Endothelial cell of umbilical vein (primary cell): ENCODE measurements at regions not wholly inside any gene's neighbourhood (a gene's known extent, or its start where the extent isn't known, plus 50 kb on each side); places are given as distances from the start of the nearest gene placed in this dataset.

ENCODE experiments used
- BruUV-seq: library from RNA; stranded (reverse); fragments of 400-500 nt; replicated peaks from 2 replicates; lab custom pipeline; 2021; lab: Mats Ljungman, UMichigan
- CTCF ChIA-PET: fragments of 300-600, 350-600 bp; sonication (Branson Sonifier 250); formaldehyde crosslinking; loops from one replicate; lab custom pipeline; 2021; ENCODE audit warnings: antibody characterized with exemption, inconsistent platforms; lab: Charles Lee
- POLR2A ChIA-PET: fragments of 300-600, 350-600 bp; sonication (Branson Sonifier 250); formaldehyde crosslinking; loops from one replicate; lab custom pipeline; 2021; ENCODE audit warnings: antibody characterized with exemption, inconsistent platforms; lab: Charles Lee
- DNase-seq: peaks from one replicate; pipeline ENCODE4 v3.0.0-alpha.2; 2011; ENCODE audit warnings: low read depth, low spot score
- FAIRE-seq: peaks from 2 replicates; lab custom pipeline; 2011; peaks lifted over from hg19 to GRCh38; lab: Jason Lieb, UNC
- H2AFZ ChIP-seq: 2 replicates; pipeline ENCODE4 v1.6.0; 2012; ENCODE audit warnings: low read depth, low read length, control low read depth, inconsistent platforms
- H3K27ac ChIP-seq: 2 replicates; pipeline ENCODE4 v1.5.1; 2011; ENCODE audit warnings: low read depth, mild to moderate bottlenecking, control low read depth, low read length, moderate library complexity; ENCODE audit not compliant: insufficient read depth
- H3K27me3 ChIP-seq, 2 experiments: 2 replicates each; pipeline versions ENCODE4 v1.6.0 to v1.6.1; 2011; ENCODE audit warnings: low read length in 2 of 2, mixed read lengths in 1 of 2; ENCODE audit not compliant: control insufficient read depth in 2 of 2, insufficient read depth in 2 of 2
- H3K36me3 ChIP-seq, 2 experiments: 2 replicates in 1 of 2; 3 replicates in 1 of 2; pipeline ENCODE4 v1.5.1; 2011; ENCODE audit warnings: low read length in 2 of 2, mild to moderate bottlenecking in 1 of 2, moderate library complexity in 1 of 2; ENCODE audit not compliant: control insufficient read depth in 2 of 2, insufficient read depth in 2 of 2; ENCODE audit errors: extremely low read depth in 1 of 2
- H3K4me1 ChIP-seq: 3 replicates; pipeline ENCODE4 v1.5.1; 2011; ENCODE audit warnings: mild to moderate bottlenecking, low read length; ENCODE audit not compliant: control insufficient read depth, insufficient read depth; ENCODE audit errors: extremely low read depth
- H3K4me2 ChIP-seq: 2 replicates; pipeline ENCODE4 v1.6.1; 2011; ENCODE audit warnings: low read length, control low read depth, mixed read lengths; ENCODE audit not compliant: insufficient read depth
- H3K4me3 ChIP-seq, 3 experiments: fragments of 200-600 bp in 1 of 3; sonication (generic), shearing (Covaris generic) in 1 of 3; replicated peaks in 1 of 3; 2 replicates each; pipeline ENCODE4 v1.5.1; 2011 to 2016; ENCODE audit warnings: control low read depth in 3 of 3, low read length in 3 of 3, mild to moderate bottlenecking in 2 of 3, inconsistent platforms in 1 of 3, low read depth in 1 of 3, moderate library complexity in 1 of 3; ENCODE audit not compliant: insufficient read depth in 1 of 3
- H3K79me2 ChIP-seq: 2 replicates; pipeline ENCODE4 v1.6.0; 2012; ENCODE audit warnings: low read length, inconsistent platforms; ENCODE audit not compliant: control insufficient read depth, insufficient read depth
- H3K9ac ChIP-seq: replicated peaks from 2 replicates; pipeline ENCODE3; 2011; ENCODE audit warnings: low read length, control low read depth; ENCODE audit not compliant: insufficient read depth; ENCODE audit errors: extremely low read depth
- H3K9me1 ChIP-seq: replicated peaks from 3 replicates; pipeline ENCODE4 v1.6.0; 2011; ENCODE audit warnings: mild to moderate bottlenecking, low read length; ENCODE audit not compliant: control insufficient read depth, insufficient read depth; ENCODE audit errors: extremely low read depth
- H3K9me3 ChIP-seq: replicated peaks from 2 replicates; pipeline ENCODE4 v1.5.1; 2012; ENCODE audit warnings: low read length, inconsistent platforms; ENCODE audit not compliant: control insufficient read depth, insufficient read depth
- H4K20me1 ChIP-seq: replicated peaks from 2 replicates; pipeline ENCODE3; 2011; ENCODE audit warnings: mild to moderate bottlenecking, low read length; ENCODE audit not compliant: control insufficient read depth, insufficient read depth; ENCODE audit errors: extremely low read depth
- EZH2 ChIP-seq: IDR thresholded peaks from 2 replicates; pipeline ENCODE4 v1.6.1; 2012; ENCODE audit warnings: borderline replicate concordance, low read depth, mild to moderate bottlenecking, moderate library complexity, low read length, inconsistent platforms; ENCODE audit not compliant: severe bottlenecking
- FOS ChIP-seq: IDR thresholded peaks from 2 replicates; pipeline ENCODE4 v1.6.1; 2011; ENCODE audit warnings: mild to moderate bottlenecking, low read length, moderate library complexity, borderline replicate concordance; ENCODE audit not compliant: insufficient read depth
- GATA2 ChIP-seq: IDR thresholded peaks from 2 replicates; pipeline ENCODE4 v1.7.0; 2011; ENCODE audit warnings: low read depth, mild to moderate bottlenecking, moderate library complexity, mixed read lengths, low read length; ENCODE audit not compliant: insufficient read length, insufficient read depth
- JUN ChIP-seq: IDR thresholded peaks from 2 replicates; pipeline ENCODE4 v1.6.1; 2011; ENCODE audit warnings: borderline replicate concordance, low read depth; ENCODE audit not compliant: insufficient read length, insufficient read depth
- MYC ChIP-seq: IDR thresholded peaks from one replicate; pipeline ENCODE4 v1.6.1; 2011; ENCODE audit warnings: mild to moderate bottlenecking, low read depth, low read length
- POLR2A ChIP-seq: IDR thresholded peaks from 2 replicates; pipeline ENCODE4 v1.6.1; 2012; ENCODE audit warnings: low read depth, mild to moderate bottlenecking, control low read depth, low read length
- POLR2AphosphoS5 ChIP-seq: IDR thresholded peaks from 2 replicates; pipeline ENCODE4 v1.6.1; 2012; ENCODE audit warnings: low read depth, mild to moderate bottlenecking, control low read depth, low read length, moderate library complexity; ENCODE audit not compliant: insufficient read depth
- dilution Hi-C: fragments of 300-500 bp; cut with MboI; formaldehyde crosslinking; loops from one replicate; pipeline ENCODE4 v1.15.0; 2019; ENCODE audit warnings: low sequenced_read_pairs; ENCODE audit not compliant: extremely low pct_ligation_motif_present
- intact Hi-C: fragments of 100-400 bp; cut with micrococcal nuclease; formaldehyde crosslinking; loops from one replicate; pipeline ENCODE4 v1.10.0; 2022
- TF ChIP-seq, protein P1 (sequence below), 2 donors: IDR thresholded peaks; 1 replicate in 1 of 2; 2 replicates in 1 of 2; pipeline ENCODE4 v1.5.1; 2011; ENCODE audit warnings: low read length in 2 of 2, mild to moderate bottlenecking in 2 of 2, moderate library complexity in 2 of 2, control low read depth in 1 of 2, inconsistent platforms in 1 of 2, low read depth in 1 of 2; ENCODE audit not compliant: insufficient read depth in 1 of 2; ENCODE audit errors: extremely low read depth in 1 of 2
- TF ChIP-seq, protein P2 (sequence below): IDR thresholded peaks from 2 replicates; pipeline ENCODE4 v1.6.1; 2011; ENCODE audit not compliant: insufficient read depth, insufficient read length

DNA sequence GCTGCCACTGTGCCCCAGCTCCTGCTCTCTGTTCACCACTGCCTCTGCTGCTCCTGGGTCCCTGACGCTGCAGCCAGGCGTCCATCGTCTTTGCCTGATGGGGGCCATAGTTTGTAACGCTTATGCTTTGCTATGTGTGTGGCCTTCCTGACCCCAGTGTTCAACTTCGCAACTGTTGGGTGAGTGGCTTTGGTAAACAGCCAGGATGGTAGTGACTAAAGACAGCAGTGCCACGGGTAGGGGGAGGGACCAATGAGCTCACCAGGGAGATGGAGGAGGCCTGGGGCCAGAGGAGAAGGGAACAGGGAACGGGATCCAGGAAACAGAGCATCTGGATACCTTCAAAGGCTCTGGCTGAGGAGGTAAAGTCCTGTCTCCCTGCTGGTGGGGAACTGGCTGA, 75.9 kb upstream of the ALDH1L1 start:
- H3K4me3 ChIP-seq, result no peak overlapping the region
- intact Hi-C loops, result no loop called here
- dilution Hi-C loops, result no loop called here
- BruUV-seq, result no TSS peak
- H3K4me1 ChIP-seq, result no peaks in the 10 kb centered on the region
- H3K9me3 ChIP-seq, result no peaks in the 10 kb centered on the region
- H3K9me1 ChIP-seq, result no peaks in the 10 kb centered on the region
- DNase-seq, result no peak
- H3K79me2 ChIP-seq, result no peaks in the 10 kb centered on the region
- no peaks in the 10 kb centered on the region for H3K36me3 ChIP-seq
- H3K27ac ChIP-seq, result no peak overlapping the region
- TF ChIP-seq POLR2A (no peak), GATA2 (no peak), JUN (no peak), FOS (no peak), POLR2AphosphoS5 (no peak), MYC (no peak), EZH2 (no peak)
- TF ChIP-seq, protein P1, sequence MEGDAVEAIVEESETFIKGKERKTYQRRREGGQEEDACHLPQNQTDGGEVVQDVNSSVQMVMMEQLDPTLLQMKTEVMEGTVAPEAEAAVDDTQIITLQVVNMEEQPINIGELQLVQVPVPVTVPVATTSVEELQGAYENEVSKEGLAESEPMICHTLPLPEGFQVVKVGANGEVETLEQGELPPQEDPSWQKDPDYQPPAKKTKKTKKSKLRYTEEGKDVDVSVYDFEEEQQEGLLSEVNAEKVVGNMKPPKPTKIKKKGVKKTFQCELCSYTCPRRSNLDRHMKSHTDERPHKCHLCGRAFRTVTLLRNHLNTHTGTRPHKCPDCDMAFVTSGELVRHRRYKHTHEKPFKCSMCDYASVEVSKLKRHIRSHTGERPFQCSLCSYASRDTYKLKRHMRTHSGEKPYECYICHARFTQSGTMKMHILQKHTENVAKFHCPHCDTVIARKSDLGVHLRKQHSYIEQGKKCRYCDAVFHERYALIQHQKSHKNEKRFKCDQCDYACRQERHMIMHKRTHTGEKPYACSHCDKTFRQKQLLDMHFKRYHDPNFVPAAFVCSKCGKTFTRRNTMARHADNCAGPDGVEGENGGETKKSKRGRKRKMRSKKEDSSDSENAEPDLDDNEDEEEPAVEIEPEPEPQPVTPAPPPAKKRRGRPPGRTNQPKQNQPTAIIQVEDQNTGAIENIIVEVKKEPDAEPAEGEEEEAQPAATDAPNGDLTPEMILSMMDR (IDR thresholded peaks at IDR 0.05; ENCODE audit: extremely low read depth in 1 of 2, insufficient read depth in 1 of 2, low read depth in 1 of 2, low read length in 2 of 2), result no peak
- TF ChIP-seq, protein P2, sequence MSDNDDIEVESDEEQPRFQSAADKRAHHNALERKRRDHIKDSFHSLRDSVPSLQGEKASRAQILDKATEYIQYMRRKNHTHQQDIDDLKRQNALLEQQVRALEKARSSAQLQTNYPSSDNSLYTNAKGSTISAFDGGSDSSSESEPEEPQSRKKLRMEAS, result no peak
- no peak overlapping the region for H2AFZ ChIP-seq
- CTCF ChIA-PET, result interaction anchor here (2.7 to 4.0 kb wide), 2 partner anchors 10 to 134 kb away, joined by 8 to 112 read pairs; no protein-coding TSS in a partner anchor
- no peak overlapping the region for H3K4me2 ChIP-seq
- POLR2A ChIA-PET, result no interaction called here
- no peaks in the 10 kb centered on the region for H4K20me1 ChIP-seq
- FAIRE-seq, result no peak
- H3K27me3 ChIP-seq, result peaks cover 3 to 8% of the 10 kb centered on the region in 2 experiments
- no peak overlapping the region for H3K9ac ChIP-seq
